ENCODE measurements at regions not wholly inside any gene's neighbourhood (a gene's known extent, or its start where the extent isn't known, plus 50 kb on each side); places are given as distances from the start of the nearest gene placed in this dataset.

GRCh38 chr15:79535536-79535935, 103.4 kb downstream of the MINAR1 start:
- Histone ChIP-seq H3K4me2 (ENCODE audit: low read length) (no peak overlapping the region), H3K9me2 (ENCODE audit: insufficient read depth, low read length) (no peaks in the 10 kb centered on the region), H3K9me3 (ENCODE audit: low read length) (no peaks in the 10 kb centered on the region), H2AFZ (ENCODE audit: low read length) (no peak overlapping the region), H3K4me1 (ENCODE audit: insufficient read depth, low read length, poor library complexity, severe bottlenecking) (no peaks in the 10 kb centered on the region), H3K36me3 (ENCODE audit: insufficient read depth, low read length) (no peaks in the 10 kb centered on the region), H3K79me2 (ENCODE audit: insufficient read depth, low read depth, low read length) (no peaks in the 10 kb centered on the region), H4K20me1 (ENCODE audit: insufficient read depth, low read length) (no peaks in the 10 kb centered on the region), H3K4me3 (ENCODE audit: low read depth, low read length, poor library complexity, severe bottlenecking) (no peak overlapping the region), H3K27ac (ENCODE audit: low read depth, low read length, poor library complexity, severe bottlenecking) (no peak overlapping the region)
- intact Hi-C loops (cut with micrococcal nuclease; ENCODE audit: unreplicated experiment): no loop called here
- TF ChIP-seq CTCF (conservative IDR thresholded peaks at IDR 0.05; ENCODE audit: low read length): no peak
- TF ChIP-seq EZH2phosphoT487 (IDR thresholded peaks at IDR 0.05; ENCODE audit: borderline replicate concordance, low read depth, low read length): no peak
- CTCF ChIA-PET (ENCODE audit: unreplicated experiment): no interaction called here
- no peak for DNase-seq (ENCODE audit: low spot score)
- no TSS peak for BruUV-seq (replicated peaks)
- POLR2A ChIA-PET: interaction anchor here (1.1 to 1.4 kb wide), 3 partner anchors 9 to 104 kb away, joined by 3 to 4 read pairs (median 3); no protein-coding TSS in a partner anchor

GRCh38 chr15:79538527-79538926, 106.4 kb downstream of the MINAR1 start:
- no TSS peak for BruUV-seq (replicated peaks)
- H3K27ac ChIP-seq (ENCODE audit: low read depth, low read length, poor library complexity, severe bottlenecking): no peak overlapping the region
- CTCF ChIA-PET (ENCODE audit: unreplicated experiment): no interaction called here
- no peak for DNase-seq (ENCODE audit: low spot score)
- POLR2A ChIA-PET: no interaction called here
- no peaks in the 10 kb centered on the region for H4K20me1 ChIP-seq (ENCODE audit: insufficient read depth, low read length)
- intact Hi-C loops (cut with micrococcal nuclease; ENCODE audit: unreplicated experiment): no loop called here
- H2AFZ ChIP-seq (ENCODE audit: low read length): no peak overlapping the region
- no peaks in the 10 kb centered on the region for H3K9me2 ChIP-seq (ENCODE audit: insufficient read depth, low read length)
- H3K36me3 ChIP-seq (ENCODE audit: insufficient read depth, low read length): no peaks in the 10 kb centered on the region
- no peak overlapping the region for H3K4me2 ChIP-seq (ENCODE audit: low read length)
- H3K4me3 ChIP-seq (ENCODE audit: low read depth, low read length, poor library complexity, severe bottlenecking): no peak overlapping the region
- H3K79me2 ChIP-seq (ENCODE audit: insufficient read depth, low read depth, low read length): no peaks in the 10 kb centered on the region
- H3K9me3 ChIP-seq (ENCODE audit: low read length): no peaks in the 10 kb centered on the region
- no peak for TF ChIP-seq CTCF (conservative IDR thresholded peaks at IDR 0.05; ENCODE audit: low read length)
- TF ChIP-seq EZH2phosphoT487 (IDR thresholded peaks at IDR 0.05; ENCODE audit: borderline replicate concordance, low read depth, low read length): no peak
- H3K4me1 ChIP-seq (ENCODE audit: insufficient read depth, low read length, poor library complexity, severe bottlenecking): no peaks in the 10 kb centered on the region

- POLR2A ChIA-PET: no interaction called here
- intact Hi-C loops (cut with micrococcal nuclease; ENCODE audit: unreplicated experiment): no loop called here
- no peaks in the 10 kb centered on the region for H3K36me3 ChIP-seq (ENCODE audit: insufficient read depth, low read length)
- no peaks in the 10 kb centered on the region for H4K20me1 ChIP-seq (ENCODE audit: insufficient read depth, low read length)
- no peaks in the 10 kb centered on the region for H3K9me2 ChIP-seq (ENCODE audit: insufficient read depth, low read length)
- CTCF ChIA-PET (ENCODE audit: unreplicated experiment): no interaction called here
- DNase-seq (ENCODE audit: low spot score): no peak
- TF ChIP-seq EZH2phosphoT487 (IDR thresholded peaks at IDR 0.05; ENCODE audit: borderline replicate concordance, low read depth, low read length) (no peak), CTCF (conservative IDR thresholded peaks at IDR 0.05; ENCODE audit: low read length) (no peak)
- no peaks in the 10 kb centered on the region for H3K4me1 ChIP-seq (ENCODE audit: insufficient read depth, low read length, poor library complexity, severe bottlenecking)
- no peaks in the 10 kb centered on the region for H3K9me3 ChIP-seq (ENCODE audit: low read length)
- no peak overlapping the region for H3K4me3 ChIP-seq (ENCODE audit: low read depth, low read length, poor library complexity, severe bottlenecking)
- no TSS peak for BruUV-seq (replicated peaks)
- no peak overlapping the region for H3K4me2 ChIP-seq (ENCODE audit: low read length)
- no peak overlapping the region for H3K27ac ChIP-seq (ENCODE audit: low read depth, low read length, poor library complexity, severe bottlenecking)
- no peaks in the 10 kb centered on the region for H3K79me2 ChIP-seq (ENCODE audit: insufficient read depth, low read depth, low read length)
- H2AFZ ChIP-seq (ENCODE audit: low read length): no peak overlapping the region
These were observed 107.3 kb downstream of the MINAR1 start for GRCh38 chr15:79539401-79539800.
